ENCODE measurements at regions not wholly inside any gene's neighbourhood (a gene's known extent, or its start where the extent isn't known, plus 50 kb on each side); places are given as distances from the start of the nearest gene placed in this dataset.

- Histone ChIP-seq H3K9me3 (no peaks in the 10 kb centered on the region), H3K4me3 (no peak overlapping the region), H3K36me3 (no peaks in the 10 kb centered on the region), H3K4me1 (no peaks in the 10 kb centered on the region), H3K27me3 (no peaks in the 10 kb centered on the region), H3K27ac (no peak overlapping the region)
- no peak for TF ChIP-seq POLR2A (IDR thresholded peaks at IDR 0.05)
- TF ChIP-seq CTCF (IDR thresholded peaks at IDR 0.05) = no peak
- TF ChIP-seq POLR2AphosphoS5 (IDR thresholded peaks at IDR 0.05) = no peak
- no peak for TF ChIP-seq EP300 (IDR thresholded peaks at IDR 0.05)
- WGBS, 2 donors (ENCODE audit: low coverage in 1 of 2) = 68 to 86% methylated on average over 6 of the region's 6 CpGs
- ATAC-seq = no peak
These were observed 219.6 kb upstream of the G2E3 start for GRCh38 chr14:30339311-30339901.

GRCh38 chr14:30340495-30340894 lies 218.5 kb upstream of the G2E3 start:
- Histone ChIP-seq H3K4me1 (no peaks in the 10 kb centered on the region), H3K4me3 (no peak overlapping the region), H3K36me3 (no peaks in the 10 kb centered on the region), H3K27me3 (no peaks in the 10 kb centered on the region), H3K9me3 (no peaks in the 10 kb centered on the region), H3K27ac (no peak overlapping the region)
- WGBS, 2 donors (ENCODE audit: low coverage in 1 of 2) = 60 to 73% methylated on average over 1 of the region's 1 CpG
- TF ChIP-seq POLR2AphosphoS5 (IDR thresholded peaks at IDR 0.05) (no peak), POLR2A (IDR thresholded peaks at IDR 0.05) (no peak), CTCF (IDR thresholded peaks at IDR 0.05) (no peak), EP300 (IDR thresholded peaks at IDR 0.05) (no peak)
- ATAC-seq = no peak

- no peak overlapping the region for H3K4me3 ChIP-seq
- H3K4me1 ChIP-seq = no peaks in the 10 kb centered on the region
- no peak for ATAC-seq
- WGBS, 2 donors (ENCODE audit: low coverage in 1 of 2) = 86 to 100% methylated on average over 1 of the region's 1 CpG
- no peaks in the 10 kb centered on the region for H3K27me3 ChIP-seq
- no peaks in the 10 kb centered on the region for H3K9me3 ChIP-seq
- H3K27ac ChIP-seq = no peak overlapping the region
- no peak for TF ChIP-seq EP300 (IDR thresholded peaks at IDR 0.05)
- no peaks in the 10 kb centered on the region for H3K36me3 ChIP-seq
These were observed 213.4 kb upstream of the G2E3 start for GRCh38 chr14:30345511-30345910.

GRCh38 chr14:30348445-30348844 lies 210.5 kb upstream of the G2E3 start:
- WGBS, 2 donors (ENCODE audit: low coverage in 1 of 2) = 61 to 89% methylated on average over 2 of the region's 2 CpGs

GRCh38 chr14:30349520-30349919 lies 209.4 kb upstream of the G2E3 start:
- TF ChIP-seq POLR2AphosphoS5 (IDR thresholded peaks at IDR 0.05) (no peak), EP300 (IDR thresholded peaks at IDR 0.05) (no peak)
- Histone ChIP-seq H3K9me3 (no peaks in the 10 kb centered on the region), H3K27me3 (no peaks in the 10 kb centered on the region), H3K4me3 (no peak overlapping the region), H3K4me1 (no peaks in the 10 kb centered on the region), H3K36me3 (no peaks in the 10 kb centered on the region), H3K27ac (no peak overlapping the region)
- ATAC-seq = no peak
- 81 to 94% methylated on average over 3 of the region's 3 CpGs for WGBS, 2 donors (ENCODE audit: low coverage in 1 of 2)

More at GRCh38 chr14:30348445-30348844, 210.5 kb upstream of the G2E3 start:
- Histone ChIP-seq H3K4me3 (no peak overlapping the region), H3K27ac (no peak overlapping the region), H3K9me3 (no peaks in the 10 kb centered on the region), H3K27me3 (no peaks in the 10 kb centered on the region), H3K36me3 (no peaks in the 10 kb centered on the region), H3K4me1 (no peaks in the 10 kb centered on the region)
- ATAC-seq = no peak
- TF ChIP-seq EP300 (IDR thresholded peaks at IDR 0.05) (no peak), POLR2A (IDR thresholded peaks at IDR 0.05) (no peak), CTCF (IDR thresholded peaks at IDR 0.05) (no peak), POLR2AphosphoS5 (IDR thresholded peaks at IDR 0.05) (no peak)

GRCh38 chr14:30354439-30354838 lies 204.5 kb upstream of the G2E3 start:
- Histone ChIP-seq H3K27ac (no peak overlapping the region), H3K4me3 (no peak overlapping the region), H3K4me1 (no peaks in the 10 kb centered on the region), H3K36me3 (no peaks in the 10 kb centered on the region), H3K27me3 (no peaks in the 10 kb centered on the region), H3K9me3 (no peaks in the 10 kb centered on the region)
- no peak for ATAC-seq
- no peak for TF ChIP-seq EP300 (IDR thresholded peaks at IDR 0.05)
- TF ChIP-seq CTCF (IDR thresholded peaks at IDR 0.05) = no peak
- TF ChIP-seq POLR2AphosphoS5 (IDR thresholded peaks at IDR 0.05) = no peak
- TF ChIP-seq POLR2A (IDR thresholded peaks at IDR 0.05) = no peak
- WGBS, 2 donors (ENCODE audit: low coverage in 1 of 2) = 62 to 71% methylated on average over 1 of the region's 1 CpG

Measured in gastroesophageal sphincter (tissue), 4 donors.